GM21360 (cell line): ENCODE measurements at regions not wholly inside any gene's neighbourhood (a gene's known extent, or its start where the extent isn't known, plus 50 kb on each side); places are given as distances from the start of the nearest gene placed in this dataset.
"Not testable (repeated sequence)": the region's sequence is repeated elsewhere in the genome, so short reads cannot be mapped to it uniquely, and the experiment has no call there.

Experiments
- ATAC-seq: cut with Tn5 transposase; IDR thresholded peaks from one replicate; pipeline ENCODE4 v1.9.1; 2021; ENCODE audit warnings: mild to moderate bottlenecking, moderate library complexity; ENCODE audit not compliant: unreplicated experiment

GRCh38 chr3:86563400-86563970, 427.5 kb downstream of the VGLL3 start:
- ATAC-seq = no peak

GRCh38 chr3:86562090-86562489, 428.9 kb downstream of the VGLL3 start:
- no peak for ATAC-seq

- ATAC-seq = no peak
These were observed 429.7 kb downstream of the VGLL3 start for GRCh38 chr3:86561215-86561614.

- ATAC-seq = no peak
These were observed 436.6 kb downstream of the VGLL3 start for GRCh38 chr3:86554383-86554782.

- no peak for ATAC-seq
These were observed 443.3 kb downstream of the VGLL3 start for GRCh38 chr3:86547692-86548091.

- no peak for ATAC-seq
These were observed 453.8 kb downstream of the VGLL3 start for GRCh38 chr3:86537171-86537570.

- no peak for ATAC-seq
These were observed 471.1 kb downstream of the VGLL3 start for GRCh38 chr3:86519819-86520218.

GRCh38 chr3:86481636-86482035, 509.3 kb downstream of the VGLL3 start:
- ATAC-seq = no peak

GRCh38 chr3:86481031-86481430, 509.9 kb downstream of the VGLL3 start:
- no peak for ATAC-seq

- no peak for ATAC-seq
These were observed 526.8 kb downstream of the VGLL3 start for GRCh38 chr3:86464180-86464579.

GRCh38 chr3:86451749-86452148, 539.2 kb downstream of the VGLL3 start:
- no peak for ATAC-seq

- no peak for ATAC-seq
These were observed 552.4 kb downstream of the VGLL3 start for GRCh38 chr3:86438544-86438943.

GRCh38 chr3:86427343-86427742, 563.6 kb downstream of the VGLL3 start:
- ATAC-seq = no peak

- no peak for ATAC-seq
These were observed 569.8 kb downstream of the VGLL3 start for GRCh38 chr3:86420990-86421739.

- no peak for ATAC-seq
These were observed 572.1 kb downstream of the VGLL3 start for GRCh38 chr3:86418861-86419260.

- no peak for ATAC-seq
These were observed 574.6 kb downstream of the VGLL3 start for GRCh38 chr3:86416334-86416733.

- ATAC-seq = no peak
These were observed 577.3 kb downstream of the VGLL3 start for GRCh38 chr3:86413645-86414044.

GRCh38 chr3:86410587-86410986, 580.4 kb downstream of the VGLL3 start:
- ATAC-seq = no peak

GRCh38 chr3:86389759-86390158, 601.2 kb downstream of the VGLL3 start:
- not testable (repeated sequence) for ATAC-seq

GRCh38 chr3:86388820-86389219, 602.1 kb downstream of the VGLL3 start:
- no peak for ATAC-seq

GRCh38 chr3:86382556-86382955, 608.4 kb downstream of the VGLL3 start:
- no peak for ATAC-seq

- ATAC-seq = no peak
These were observed 609.7 kb downstream of the VGLL3 start for GRCh38 chr3:86381247-86381646.

GRCh38 chr3:86379280-86379679, 611.7 kb downstream of the VGLL3 start:
- no peak for ATAC-seq
